Ureter (tissue), 1 donor: ENCODE measurements at regions not wholly inside any gene's neighbourhood (a gene's known extent, or its start where the extent isn't known, plus 50 kb on each side); places are given as distances from the start of the nearest gene placed in this dataset.

ENCODE experiments used
- DNase-seq: peaks from one replicate; pipeline ENCODE4 v3.0.0-alpha.2; 2020; ENCODE audit warnings: low spot score
- donor health status: DM: yes; HTN: yes; CAD: no.

GRCh38 chr5:61953913-61954312, 352.1 kb upstream of the KIF2A start:
- no peak for DNase-seq

DNA sequence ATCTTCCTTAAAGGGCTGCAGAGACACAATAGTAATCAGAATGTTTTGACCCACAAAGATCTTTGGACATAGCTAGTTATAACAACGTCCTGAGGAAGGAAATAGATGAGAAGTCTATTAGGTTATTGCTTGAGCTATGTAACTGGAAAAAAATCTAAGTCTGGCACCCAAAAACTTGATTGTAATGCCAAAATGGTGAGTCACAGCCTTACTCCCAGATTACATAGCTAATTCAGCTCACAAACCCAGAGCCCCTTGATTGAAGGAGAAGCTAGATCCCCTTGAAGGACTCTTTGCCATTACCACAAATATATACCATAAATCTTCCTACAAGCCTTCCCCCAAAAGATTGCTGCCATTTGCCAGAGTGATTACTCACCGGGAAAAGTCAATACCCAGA, 341.8 kb upstream of the KIF2A start:
- no peak for DNase-seq

DNA sequence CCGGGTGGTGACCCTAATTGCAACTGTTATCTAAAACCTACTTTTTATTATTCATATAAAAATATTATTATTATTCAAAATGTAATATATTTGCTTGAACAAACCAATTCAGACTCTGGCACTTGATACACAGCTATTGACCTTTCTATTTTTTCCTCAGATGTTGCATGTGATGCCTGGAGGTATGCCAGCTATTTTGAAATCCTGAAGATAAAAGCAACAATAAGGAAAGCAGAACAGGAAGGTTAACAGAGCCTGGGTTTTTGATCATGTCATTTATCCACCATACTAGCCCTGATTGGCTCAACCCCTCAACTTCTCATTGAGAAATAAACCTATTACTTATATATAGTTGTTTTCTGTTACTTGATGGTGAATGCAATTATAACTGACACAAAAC, 340.9 kb upstream of the KIF2A start:
- DNase-seq: no peak

GRCh38 chr5:61965490-61965889, 340.5 kb upstream of the KIF2A start:
- DNase-seq: no peak

DNA sequence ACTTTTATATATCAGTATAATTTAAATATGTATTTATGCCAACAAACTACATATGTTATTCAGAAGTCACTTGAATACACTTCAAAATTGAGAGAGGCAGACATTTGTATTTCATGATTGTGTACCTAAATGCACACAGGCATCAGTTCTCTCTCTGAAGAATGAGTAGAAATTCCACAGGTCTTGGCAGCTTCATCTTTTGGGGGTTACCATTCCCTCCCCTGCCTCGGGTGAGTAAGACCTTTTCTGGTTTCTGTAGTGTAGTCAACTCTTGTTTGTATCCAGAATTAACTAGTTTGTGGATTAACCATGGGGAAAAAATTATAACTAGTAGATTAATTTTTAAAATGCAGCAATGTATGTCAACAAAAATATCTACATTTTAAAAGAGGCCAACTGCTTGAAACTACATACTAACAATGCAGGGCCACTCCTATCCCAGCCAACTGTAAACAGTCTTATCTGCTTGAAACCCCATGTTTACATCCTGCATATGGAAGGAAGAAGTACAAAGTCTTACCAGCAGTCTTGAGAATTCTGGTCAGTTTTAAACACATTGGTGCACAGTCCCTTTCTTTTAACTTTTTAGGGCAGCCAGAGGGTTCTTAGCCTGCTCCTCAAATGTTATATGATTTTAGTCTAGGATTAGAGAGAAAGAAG, 339.6 kb upstream of the KIF2A start:
- no peak for DNase-seq

DNA sequence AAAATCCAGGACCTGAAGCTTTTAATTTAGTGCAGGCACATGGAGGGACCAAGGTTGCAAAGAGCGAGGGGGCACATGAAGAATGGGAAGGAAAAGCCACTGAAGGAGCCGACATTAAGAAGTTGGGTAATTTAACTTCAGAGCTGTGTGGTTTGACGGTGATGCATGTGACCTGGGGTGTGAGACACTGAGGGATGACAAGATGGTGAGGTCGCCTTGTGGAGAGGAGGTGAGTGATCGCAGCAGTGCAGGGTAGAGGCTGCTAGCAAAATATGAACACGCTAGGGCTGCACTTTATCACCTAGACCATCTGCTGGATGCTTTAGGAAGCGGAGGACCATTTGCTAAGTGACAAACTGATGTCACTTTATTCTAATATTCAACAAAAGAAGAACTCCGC, 339.0 kb upstream of the KIF2A start:
- DNase-seq: no peak

GRCh38 chr5:61967681-61968080, 338.3 kb upstream of the KIF2A start:
- no peak for DNase-seq

- no peak for DNase-seq
Observed at GRCh38 chr5:61969347-61969746, 336.7 kb upstream of the KIF2A start.

- DNase-seq: no peak
Observed at GRCh38 chr5:61969755-61970154, 336.3 kb upstream of the KIF2A start.

- no peak for DNase-seq
Observed at GRCh38 chr5:61970218-61970617, 335.8 kb upstream of the KIF2A start.

DNA sequence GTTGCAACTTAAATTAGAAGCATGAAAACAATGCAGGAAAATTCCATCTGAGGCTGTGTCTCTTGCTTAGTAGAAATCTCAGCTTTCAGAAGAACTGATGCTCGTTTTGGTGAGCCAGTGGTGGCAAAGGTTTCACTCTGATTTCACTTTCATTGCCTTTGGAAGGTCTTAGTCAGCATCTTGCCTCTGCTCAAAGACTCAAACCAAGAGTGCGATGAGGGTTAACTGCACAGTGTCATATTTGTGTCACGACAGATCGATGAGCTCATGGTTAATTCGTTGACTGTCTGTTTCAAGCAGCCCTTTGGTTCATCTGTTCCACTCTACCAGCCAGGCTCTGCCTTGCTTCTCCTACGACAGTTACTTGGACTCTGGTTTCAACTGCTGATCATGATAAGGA, 331.3 kb upstream of the KIF2A start:
- no peak for DNase-seq

- no peak for DNase-seq
Observed at GRCh38 chr5:61981886-61982285, 324.1 kb upstream of the KIF2A start.

GRCh38 chr5:61991430-61991829, 314.6 kb upstream of the KIF2A start:
- DNase-seq: no peak

GRCh38 chr5:61991866-61992265, 314.1 kb upstream of the KIF2A start:
- DNase-seq: no peak

DNA sequence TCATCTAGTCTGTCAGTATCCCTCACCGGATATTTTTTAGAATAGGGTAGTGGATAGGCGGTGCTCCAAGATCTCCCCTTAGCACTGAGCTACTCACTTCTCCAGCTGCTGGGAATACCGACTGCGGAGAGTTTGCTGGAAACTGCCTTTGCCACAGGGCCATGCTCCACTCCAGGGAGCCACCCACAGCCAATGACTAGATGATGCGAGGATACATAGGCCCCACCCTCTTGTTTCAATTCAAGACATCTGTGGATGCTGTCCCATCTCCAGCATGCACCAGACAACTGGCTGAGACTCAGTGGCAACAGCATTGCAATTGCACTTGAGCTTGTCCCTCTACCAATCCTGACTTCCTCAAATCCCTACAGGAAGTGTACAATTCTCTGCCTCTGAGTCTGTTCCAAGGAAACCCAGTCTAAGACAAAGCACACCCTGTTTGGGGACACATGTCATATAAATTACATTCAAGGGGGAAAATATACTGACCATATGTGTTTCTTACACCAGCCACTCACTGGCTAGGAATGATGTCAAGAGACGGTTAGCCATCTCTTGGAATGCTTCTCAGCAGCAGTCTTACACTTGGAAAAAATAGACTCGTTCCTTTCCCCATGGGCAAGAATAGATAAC, 312.6 kb upstream of the KIF2A start:
- DNase-seq: no peak

GRCh38 chr5:61994171-61994570, 311.8 kb upstream of the KIF2A start:
- no peak for DNase-seq

DNA sequence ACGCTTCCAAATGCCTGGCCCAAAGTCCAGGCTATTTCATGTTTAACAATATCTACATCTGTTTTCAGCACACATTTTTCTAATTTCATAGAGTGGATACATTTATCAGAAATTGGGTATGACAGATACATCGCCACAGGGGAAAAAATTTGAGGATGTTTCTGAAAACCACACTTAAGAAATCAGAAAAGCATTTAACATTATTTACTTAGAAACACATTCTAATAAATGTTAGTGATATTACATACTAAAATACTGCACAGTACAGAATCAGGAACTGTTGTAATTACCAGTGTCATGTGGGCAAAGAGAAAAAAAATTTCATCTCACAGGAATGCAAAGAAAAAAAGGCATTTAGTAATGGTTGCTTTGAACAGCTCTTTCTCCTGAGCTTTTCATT, 310.5 kb upstream of the KIF2A start:
- no peak for DNase-seq

- no peak for DNase-seq
Observed at GRCh38 chr5:61999371-61999770, 306.6 kb upstream of the KIF2A start.

- DNase-seq: no peak
Observed at GRCh38 chr5:62000646-62001045, 305.4 kb upstream of the KIF2A start.

GRCh38 chr5:62001640-62002039, 304.4 kb upstream of the KIF2A start:
- no peak for DNase-seq

DNA sequence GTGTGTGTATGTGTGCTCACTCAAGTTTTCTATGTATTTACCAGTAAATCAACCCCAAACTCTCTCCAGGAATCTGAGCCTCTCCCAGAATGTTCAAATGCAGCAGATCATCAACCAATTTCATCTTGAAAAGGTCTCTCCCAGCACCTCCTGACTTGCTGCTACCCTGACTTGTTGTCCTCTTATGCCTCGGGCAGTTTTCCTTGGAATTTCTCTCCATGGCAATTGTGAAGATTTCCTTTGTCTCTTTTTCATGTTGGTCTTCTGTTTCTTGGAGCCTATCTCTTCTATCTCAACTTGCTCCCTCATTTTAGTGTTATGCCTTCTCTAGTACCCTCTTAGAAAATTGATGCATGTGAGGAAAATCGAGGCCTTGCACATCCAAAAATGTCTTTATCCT, 303.6 kb upstream of the KIF2A start:
- DNase-seq: no peak

GRCh38 chr5:62005551-62005950, 300.5 kb upstream of the KIF2A start:
- no peak for DNase-seq

- no peak for DNase-seq
Observed at GRCh38 chr5:62007457-62007856, 298.5 kb upstream of the KIF2A start.

DNA sequence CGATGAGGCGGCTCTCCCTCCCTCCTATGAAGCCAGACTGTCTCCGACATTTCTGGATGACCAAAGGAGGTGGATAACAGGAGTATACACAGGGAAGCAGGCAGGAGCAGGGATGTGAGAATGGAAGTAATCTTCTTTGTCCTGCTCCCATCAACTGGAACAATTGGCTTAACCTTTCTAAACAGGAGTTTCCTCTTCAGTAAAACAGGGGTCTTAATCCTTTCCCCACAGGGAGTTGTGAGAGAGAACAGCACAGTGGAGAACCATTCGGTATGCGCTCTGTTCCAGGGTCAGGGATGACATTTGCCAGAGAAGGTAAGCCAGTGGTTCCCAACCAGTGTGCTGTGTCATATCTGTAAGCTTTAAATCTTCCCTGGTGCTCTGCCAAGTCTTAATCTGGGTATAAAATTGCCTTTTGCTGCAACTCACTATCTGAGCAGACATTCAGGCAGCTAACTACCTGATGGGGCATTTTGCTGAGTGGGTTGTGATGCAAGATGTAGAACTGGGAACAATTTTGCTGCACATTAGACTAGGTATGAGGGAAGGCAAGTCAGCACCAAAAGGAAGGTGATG, 294.8 kb upstream of the KIF2A start:
- DNase-seq: no peak
